SK-N-SH treated with all-trans-retinoic acid at 6 μM for 48 hours (cell line): ENCODE measurements at regions not wholly inside any gene's neighbourhood (a gene's known extent, or its start where the extent isn't known, plus 50 kb on each side); places are given as distances from the start of the nearest gene placed in this dataset.

Experiments used
- TCF4 ChIP-seq: fragments of 250-450 bp; sonication (Bioruptor Pico); IDR thresholded peaks from 2 replicates; pipeline ENCODE4 v1.8.0; 2021; ENCODE audit warnings: mild to moderate bottlenecking, moderate library complexity, borderline replicate concordance
- TF ChIP-seq, protein P1 (sequence below): fragments of 250-450 bp; sonication (Bioruptor Pico); IDR thresholded peaks from 2 replicates; pipeline ENCODE4 v1.8.0; 2020; ENCODE audit warnings: mild to moderate bottlenecking, moderate library complexity, borderline replicate concordance
- TF ChIP-seq, protein P2 (sequence below): fragments of 250-450 bp; sonication (Bioruptor Pico); IDR thresholded peaks from 2 replicates; pipeline ENCODE4 v1.8.0; 2021; ENCODE audit warnings: low read depth, mild to moderate bottlenecking, moderate library complexity, borderline replicate concordance
- TF ChIP-seq, protein P3 (sequence below): fragments of 250-450 bp; sonication (Bioruptor Pico); IDR thresholded peaks from 2 replicates; pipeline ENCODE4 v1.5.1; 2020; ENCODE audit warnings: low read depth, mild to moderate bottlenecking, moderate library complexity

DNA sequence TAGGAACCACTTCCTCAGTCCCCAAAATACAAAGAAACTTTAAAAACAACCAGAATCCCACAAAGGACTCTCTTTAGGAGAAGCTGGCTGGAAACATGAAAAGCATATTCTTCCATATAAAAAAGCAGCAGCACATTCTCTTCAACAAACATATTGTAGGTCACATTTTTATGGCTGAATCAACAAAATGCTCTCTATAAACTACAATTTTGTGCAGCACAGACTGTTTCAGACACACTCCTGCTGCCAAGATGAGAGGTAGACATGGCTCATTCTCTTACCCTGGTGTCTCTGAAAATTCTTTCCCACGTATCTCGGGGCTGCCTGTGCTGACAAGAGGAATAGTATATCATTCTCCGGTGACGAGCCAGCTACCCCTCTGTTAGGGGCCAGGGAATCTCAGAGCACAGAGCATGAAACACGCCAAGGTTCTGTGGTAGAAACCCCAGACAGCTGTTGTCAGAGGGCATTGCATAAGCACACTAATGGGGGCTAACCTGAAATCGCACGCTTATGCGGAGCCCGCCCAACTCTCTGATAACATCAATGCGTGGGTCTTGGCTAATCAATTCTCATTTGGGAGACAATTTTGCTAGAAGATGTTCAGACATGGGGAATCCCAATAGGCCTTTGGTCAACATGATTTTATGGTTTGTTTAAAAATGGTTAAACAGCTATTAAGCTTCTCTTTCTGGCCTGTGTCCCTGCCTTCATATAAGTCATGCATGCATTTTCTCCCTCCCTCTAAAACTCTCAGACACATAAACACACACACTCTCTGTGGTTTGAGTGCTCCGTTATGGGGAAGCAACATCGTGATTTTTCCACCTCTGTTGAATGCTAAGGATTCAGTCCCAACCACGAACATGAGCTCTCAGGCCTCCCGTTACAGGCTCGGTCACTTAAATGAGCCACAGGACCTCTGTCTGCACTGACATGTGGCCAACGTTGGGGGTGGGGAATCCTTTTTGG lies 177.5 kb downstream of the INO80D start:
- TF ChIP-seq, protein P1, sequence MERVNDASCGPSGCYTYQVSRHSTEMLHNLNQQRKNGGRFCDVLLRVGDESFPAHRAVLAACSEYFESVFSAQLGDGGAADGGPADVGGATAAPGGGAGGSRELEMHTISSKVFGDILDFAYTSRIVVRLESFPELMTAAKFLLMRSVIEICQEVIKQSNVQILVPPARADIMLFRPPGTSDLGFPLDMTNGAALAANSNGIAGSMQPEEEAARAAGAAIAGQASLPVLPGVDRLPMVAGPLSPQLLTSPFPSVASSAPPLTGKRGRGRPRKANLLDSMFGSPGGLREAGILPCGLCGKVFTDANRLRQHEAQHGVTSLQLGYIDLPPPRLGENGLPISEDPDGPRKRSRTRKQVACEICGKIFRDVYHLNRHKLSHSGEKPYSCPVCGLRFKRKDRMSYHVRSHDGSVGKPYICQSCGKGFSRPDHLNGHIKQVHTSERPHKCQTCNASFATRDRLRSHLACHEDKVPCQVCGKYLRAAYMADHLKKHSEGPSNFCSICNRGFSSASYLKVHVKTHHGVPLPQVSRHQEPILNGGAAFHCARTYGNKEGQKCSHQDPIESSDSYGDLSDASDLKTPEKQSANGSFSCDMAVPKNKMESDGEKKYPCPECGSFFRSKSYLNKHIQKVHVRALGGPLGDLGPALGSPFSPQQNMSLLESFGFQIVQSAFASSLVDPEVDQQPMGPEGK = no peak
- TF ChIP-seq, protein P2, sequence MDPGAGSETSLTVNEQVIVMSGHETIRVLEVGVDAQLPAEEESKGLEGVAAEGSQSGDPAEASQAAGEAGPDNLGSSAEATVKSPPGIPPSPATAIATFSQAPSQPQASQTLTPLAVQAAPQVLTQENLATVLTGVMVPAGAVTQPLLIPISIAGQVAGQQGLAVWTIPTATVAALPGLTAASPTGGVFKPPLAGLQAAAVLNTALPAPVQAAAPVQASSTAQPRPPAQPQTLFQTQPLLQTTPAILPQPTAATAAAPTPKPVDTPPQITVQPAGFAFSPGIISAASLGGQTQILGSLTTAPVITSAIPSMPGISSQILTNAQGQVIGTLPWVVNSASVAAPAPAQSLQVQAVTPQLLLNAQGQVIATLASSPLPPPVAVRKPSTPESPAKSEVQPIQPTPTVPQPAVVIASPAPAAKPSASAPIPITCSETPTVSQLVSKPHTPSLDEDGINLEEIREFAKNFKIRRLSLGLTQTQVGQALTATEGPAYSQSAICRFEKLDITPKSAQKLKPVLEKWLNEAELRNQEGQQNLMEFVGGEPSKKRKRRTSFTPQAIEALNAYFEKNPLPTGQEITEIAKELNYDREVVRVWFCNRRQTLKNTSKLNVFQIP (CRISPR knock-in tag) = no peak
- TF ChIP-seq TCF4 (CRISPR knock-in tag) = no peak
- TF ChIP-seq, protein P3, sequence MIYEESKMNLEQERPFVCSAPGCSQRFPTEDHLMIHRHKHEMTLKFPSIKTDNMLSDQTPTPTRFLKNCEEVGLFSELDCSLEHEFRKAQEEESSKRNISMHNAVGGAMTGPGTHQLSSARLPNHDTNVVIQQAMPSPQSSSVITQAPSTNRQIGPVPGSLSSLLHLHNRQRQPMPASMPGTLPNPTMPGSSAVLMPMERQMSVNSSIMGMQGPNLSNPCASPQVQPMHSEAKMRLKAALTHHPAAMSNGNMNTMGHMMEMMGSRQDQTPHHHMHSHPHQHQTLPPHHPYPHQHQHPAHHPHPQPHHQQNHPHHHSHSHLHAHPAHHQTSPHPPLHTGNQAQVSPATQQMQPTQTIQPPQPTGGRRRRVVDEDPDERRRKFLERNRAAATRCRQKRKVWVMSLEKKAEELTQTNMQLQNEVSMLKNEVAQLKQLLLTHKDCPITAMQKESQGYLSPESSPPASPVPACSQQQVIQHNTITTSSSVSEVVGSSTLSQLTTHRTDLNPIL (CRISPR knock-in tag) = no peak
